GM19099 (cell line): ENCODE measurements at regions not wholly inside any gene's neighbourhood (a gene's known extent, or its start where the extent isn't known, plus 50 kb on each side); places are given as distances from the start of the nearest gene placed in this dataset.
A peak's percentile ranks its signal among the peaks of the same experiment; 100 is the strongest.

Experiments
- POLR2A ChIP-seq: IDR thresholded peaks from 3 replicates; pipeline ENCODE4 v1.6.1; 2011; ENCODE audit warnings: low read depth; ENCODE audit not compliant: insufficient read length; ENCODE audit errors: extremely low read depth

DNA sequence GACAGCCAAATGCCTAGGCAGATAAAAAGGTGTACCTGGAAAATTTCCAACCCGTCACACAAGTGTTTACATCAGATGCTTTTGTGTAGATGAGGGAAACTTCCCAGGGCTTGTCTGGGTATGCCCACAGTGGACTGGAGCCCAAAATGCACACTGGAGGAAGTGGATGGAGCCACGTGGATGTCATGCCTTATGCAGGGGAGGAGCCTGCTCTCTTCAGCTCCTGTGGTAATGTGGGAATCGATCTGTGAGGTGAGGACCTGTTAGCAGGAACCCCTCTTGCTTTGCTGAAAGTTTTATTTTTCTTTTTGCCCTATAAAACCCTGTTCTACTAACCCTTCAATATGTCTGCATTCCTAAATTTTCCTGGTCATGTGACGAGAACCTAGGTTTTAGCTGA is 439.2 kb upstream of the CDH9 start:
- no peak for TF ChIP-seq POLR2A

DNA sequence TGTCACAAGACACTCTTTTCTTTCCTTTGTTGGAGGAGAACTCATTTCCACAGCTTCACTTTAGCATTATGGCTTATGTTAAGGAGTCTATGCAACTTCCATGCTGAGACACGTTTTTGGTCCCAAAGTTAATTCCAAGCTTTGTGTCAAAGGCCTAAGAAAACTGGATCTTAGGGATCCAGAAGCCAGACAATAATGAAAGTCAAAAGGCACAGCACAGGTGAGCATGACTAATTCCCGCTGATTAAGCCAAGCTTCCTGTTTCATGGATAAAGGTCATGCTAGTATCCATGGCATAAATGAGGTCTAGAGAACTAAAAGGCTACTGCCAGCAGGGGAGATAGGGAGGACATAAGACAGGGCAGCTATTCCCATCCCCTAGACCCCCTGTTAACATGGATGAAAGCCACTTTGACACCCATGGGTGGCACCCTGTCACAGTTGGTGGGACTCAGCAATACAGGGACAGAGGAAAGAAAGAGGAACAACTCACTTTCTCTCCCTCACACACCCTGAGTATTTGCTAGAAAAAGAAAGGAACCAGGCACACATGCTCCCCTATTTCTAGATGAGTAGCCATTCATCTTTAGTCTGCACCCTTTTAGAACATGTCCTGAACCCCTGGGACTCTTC is 438.1 kb upstream of the CDH9 start:
- TF ChIP-seq POLR2A = no peak

DNA sequence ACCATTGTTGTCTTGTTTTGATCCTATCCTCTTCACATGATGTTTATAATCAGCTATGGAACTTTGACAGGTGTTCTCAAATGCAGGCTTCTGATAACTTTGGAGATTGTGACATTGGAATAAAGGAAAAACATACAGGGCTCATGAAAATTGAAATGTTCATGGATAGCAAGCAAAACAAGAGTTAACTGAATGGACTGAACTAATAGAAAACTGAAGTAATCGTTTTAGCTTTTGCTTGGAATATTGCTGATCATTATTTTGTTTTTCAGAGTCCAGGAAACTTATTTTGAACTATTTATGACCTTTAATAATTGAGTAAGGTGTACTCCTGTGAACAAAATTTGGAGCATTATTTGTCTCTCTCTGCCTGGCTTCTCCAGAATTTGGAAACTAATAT is 436.7 kb upstream of the CDH9 start:
- no peak for TF ChIP-seq POLR2A

DNA sequence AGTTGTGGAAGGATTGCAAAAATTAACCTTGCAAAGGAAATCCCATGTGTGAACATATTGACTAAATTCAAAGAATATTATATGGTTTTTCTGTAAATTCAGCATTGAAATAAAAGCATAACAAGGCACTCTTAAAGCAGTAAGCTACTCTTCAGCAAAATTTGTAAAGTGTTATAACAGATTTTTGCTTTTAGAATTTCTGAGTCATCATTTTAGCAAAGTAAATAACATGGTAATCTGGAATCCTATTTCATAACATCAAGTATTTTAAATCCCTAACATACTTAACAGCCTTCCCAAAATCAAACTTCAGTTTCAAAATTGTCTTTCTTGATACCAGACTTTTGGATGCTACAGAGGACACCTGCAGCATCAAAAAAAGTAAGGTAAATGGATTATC is 436.0 kb upstream of the CDH9 start:
- TF ChIP-seq POLR2A = no peak

DNA sequence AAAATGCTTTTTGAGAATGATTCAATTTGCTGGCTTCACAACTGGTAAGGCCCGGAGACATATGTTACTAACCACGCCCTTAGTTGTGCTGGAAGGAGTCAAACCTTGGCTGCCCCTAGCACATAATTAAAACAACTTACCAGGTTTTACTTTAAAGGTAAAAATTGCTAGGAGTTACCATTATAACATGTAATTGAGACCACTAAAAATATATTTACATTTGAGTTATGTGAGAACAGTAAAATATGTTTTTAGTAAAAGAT is 435.6 kb upstream of the CDH9 start:
- no peak for TF ChIP-seq POLR2A

DNA sequence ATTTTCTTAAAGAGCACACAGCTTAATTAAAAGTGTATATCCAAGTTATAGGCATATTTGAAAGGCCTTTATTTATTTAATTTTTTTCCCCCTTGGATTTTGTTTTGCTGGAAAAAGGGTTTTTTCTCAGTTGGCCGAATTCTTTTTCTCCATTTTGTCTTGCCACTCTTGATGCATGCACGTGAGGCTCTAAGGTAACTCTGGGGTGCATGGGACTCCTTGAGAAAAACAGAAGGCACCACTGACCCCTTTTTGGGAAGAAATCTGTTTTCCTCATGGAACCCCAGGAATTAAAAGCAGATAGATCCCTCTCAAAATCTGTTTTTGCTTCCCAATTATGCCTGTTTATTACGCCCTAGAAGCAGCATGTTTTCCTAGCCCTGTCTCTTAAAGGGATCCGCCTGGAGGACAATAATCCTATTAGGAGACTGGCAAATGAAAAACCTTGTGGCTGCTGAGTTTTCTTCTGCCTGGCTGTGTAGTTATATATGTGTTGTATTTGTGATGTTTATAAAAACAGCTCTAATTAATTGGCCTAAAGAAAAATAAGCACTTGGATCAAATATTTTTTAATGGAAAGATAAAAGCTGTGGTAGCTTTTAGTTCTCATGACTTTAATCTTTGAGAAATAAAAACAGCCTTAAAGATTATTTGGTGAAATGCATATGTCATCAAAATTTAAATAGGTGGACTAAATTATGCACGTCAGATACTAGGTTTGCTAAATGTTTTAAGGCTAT is 435.1 kb upstream of the CDH9 start:
- no peak for TF ChIP-seq POLR2A

DNA sequence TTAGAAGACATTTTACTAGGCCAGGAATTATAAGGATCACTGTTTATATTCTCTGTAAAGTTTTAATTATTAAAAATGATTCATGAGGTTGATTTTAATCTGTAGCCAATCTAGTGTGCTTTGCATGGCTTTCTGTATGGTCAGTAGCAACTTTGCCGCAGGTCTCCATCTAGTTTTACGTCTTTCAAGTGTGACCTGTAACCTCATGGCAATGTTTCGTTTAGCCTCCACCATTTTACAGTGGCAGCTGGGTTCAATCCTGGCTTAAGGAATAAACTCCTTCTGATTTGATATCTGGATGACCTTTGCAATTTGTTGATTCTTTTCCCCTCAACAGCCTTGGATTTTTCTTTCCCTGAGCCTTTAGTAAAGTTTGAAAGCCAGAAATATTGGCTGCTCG is 434.5 kb upstream of the CDH9 start:
- TF ChIP-seq POLR2A = no peak

DNA sequence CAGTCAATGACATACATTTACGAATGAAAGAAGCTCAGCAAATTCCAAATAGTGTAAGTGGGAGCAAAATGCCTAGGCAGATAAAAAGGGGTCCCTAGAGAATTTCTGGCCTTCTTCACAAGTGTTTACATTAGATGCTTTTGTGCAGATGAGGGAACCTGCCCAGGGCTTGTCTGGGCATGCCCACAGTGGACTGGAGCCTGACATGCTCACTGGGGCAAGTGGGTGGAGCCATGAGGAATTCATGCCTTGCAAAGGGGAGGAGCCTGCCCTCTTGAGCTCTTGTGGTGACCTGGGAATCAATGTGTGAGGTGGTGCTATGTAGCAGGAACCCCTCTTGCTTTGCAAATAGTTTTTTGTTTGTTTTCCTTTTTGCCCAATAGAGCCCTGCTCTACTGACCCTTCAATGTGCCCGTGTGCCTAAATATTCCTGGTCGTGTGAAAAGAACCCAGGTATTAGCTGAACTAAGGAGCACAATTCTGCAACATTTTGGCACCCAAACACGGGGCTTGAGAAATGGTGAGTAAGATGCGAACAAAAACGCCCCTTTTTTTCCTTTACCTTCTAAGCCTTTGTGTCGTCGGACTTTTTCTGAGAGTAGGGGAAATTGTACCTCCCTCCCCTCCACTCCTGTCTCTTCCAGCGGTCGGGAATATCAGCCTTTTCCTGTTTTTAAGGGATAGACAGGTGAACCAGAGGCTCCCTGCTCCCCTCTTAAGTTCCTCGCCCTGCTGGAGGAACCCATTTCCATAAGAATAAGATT is 433.8 kb upstream of the CDH9 start:
- peak; percentile 49 for TF ChIP-seq POLR2A

DNA sequence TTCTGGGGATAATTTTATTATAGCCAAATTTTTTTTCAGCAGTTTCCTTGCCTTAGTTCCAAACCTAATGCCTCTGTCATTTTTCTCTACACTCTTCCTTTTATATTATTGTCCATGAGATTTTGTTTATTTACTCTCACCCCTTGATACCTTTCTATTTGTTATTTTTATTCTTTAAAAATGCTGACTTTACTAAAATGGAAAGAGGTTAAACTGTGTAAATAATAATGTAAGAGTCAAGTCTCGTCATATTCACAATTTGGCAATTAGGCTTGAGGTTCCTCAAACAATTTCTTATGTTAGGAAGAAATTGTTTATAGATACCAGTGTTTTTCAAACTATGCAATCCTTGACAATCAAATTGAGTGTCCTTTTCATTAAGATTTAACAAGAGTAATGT is 428.6 kb upstream of the CDH9 start:
- no peak for TF ChIP-seq POLR2A

DNA sequence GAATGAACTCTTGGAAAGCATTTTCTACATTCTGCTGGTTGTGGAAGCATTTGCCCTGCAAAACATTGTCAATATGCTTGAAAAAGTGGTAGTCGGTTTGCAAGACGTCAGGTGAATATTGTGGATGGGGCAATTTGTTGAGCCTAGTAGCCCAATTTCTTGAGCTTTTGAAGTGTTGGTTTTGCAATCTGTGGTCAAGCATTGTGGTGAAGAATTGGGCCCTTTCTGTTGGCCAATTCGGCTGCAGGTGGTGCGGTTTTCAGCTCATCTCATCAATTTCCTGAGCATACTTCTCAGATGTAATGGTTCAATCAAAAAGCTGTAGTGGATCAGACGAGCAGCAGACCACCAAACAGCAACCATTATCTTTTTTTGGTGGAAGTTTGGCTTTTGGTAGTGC is 426.8 kb upstream of the CDH9 start:
- TF ChIP-seq POLR2A = no peak

DNA sequence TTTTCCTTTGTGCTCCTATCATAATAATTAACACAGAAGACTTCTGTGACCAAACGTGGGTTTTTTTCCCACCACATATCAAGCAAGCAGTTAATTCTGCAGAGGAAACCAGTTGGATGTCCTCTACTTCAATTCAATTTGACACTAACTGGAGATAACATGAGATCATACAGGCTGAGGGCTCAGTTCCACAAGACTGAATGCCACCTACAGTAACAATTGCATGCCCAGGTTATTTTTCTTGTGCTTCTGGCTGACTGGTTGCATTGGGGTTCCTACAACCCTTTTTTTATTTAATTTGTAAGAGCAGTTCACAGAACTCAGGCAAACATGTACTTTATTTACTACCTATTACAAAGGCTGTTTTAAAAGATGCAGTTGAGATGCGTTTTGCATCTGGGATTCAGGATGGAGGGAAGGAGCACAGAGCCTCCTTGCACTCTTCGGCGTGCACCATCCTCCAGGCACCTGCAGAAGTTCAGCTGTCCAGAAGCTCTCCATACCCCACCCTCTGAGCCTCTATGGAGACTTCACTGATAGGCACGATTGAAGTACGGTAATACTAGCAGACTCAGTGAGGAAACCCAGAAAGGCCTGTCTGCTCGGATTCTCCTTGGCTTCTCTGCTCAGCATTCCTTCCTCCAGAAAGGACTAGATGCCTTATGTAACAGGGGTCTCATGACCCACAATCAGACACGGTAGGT is 425.2 kb upstream of the CDH9 start:
- TF ChIP-seq POLR2A = no peak

DNA sequence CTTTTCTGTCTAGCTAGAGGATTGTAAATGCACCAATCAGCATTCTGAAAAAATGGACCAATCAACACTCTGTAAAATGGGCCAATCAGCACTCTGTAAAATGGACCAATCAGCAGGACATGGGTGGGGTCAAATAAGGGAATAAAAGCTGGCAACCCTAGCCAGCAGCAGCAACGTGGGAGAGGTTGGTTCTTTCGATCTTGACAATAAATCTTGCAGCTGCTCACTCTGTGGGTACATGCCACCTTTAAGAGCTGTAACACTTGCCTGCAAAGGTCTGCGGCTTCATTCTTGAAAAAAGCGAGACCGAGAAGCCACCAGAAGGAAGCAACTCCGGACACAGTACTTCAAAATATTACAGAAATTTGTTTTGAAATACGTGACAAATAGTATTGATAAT is 424.6 kb upstream of the CDH9 start:
- TF ChIP-seq POLR2A = no peak

DNA sequence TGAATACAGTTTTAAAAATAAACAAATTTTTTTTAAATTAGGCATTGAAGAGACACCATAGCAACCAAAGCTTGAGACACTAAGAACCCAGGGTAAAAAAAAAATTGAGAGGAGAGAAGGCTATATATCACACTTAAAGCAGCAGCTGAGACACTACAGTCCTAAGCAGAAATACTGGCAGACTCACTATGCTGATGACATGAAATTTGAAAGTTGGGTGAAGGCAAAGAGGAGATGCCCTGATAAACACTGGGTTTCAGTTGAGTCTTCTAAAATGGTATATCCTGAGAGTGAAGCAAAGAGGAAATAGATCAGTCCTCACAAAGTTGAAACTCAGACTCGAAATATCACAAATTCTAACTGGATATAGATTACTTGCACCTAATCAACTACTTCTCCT is 419.9 kb upstream of the CDH9 start:
- no peak for TF ChIP-seq POLR2A

DNA sequence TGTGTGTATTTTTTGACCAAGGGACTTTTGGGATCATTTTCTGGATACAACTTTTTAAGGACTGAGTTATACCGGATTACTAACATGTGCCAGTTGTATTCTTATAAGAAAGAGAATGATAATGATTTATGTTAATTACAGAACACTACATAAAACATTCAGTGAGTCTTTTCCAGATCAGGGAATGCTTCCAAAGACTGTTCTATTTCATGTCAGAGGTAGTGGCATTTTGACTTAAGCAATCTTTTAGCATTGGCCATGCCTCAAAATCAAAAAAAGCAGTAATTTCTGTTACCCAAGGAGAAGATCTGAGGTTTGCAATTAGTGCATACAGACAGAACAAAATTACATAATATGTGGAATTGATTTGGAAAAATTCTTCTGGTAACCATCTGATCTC is 413.0 kb upstream of the CDH9 start:
- TF ChIP-seq POLR2A = no peak

DNA sequence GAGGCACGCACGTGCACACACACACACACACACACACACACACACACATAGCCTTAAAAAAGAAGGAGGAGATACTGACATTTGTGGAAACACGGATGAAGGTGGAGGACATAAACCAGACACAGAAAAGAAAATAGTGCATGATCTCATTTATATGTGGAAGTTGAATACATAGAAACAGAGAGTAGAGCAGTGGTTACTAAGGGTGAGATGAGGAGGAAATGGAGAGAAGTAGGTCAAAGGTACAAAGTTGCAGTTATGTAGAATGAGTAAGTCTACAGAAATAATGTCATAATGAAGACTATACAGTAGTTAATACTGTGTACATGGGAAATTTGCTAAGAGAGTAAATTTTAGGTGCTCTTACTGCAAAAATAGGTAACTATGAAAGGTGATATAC is 412.2 kb upstream of the CDH9 start:
- TF ChIP-seq POLR2A = no peak

DNA sequence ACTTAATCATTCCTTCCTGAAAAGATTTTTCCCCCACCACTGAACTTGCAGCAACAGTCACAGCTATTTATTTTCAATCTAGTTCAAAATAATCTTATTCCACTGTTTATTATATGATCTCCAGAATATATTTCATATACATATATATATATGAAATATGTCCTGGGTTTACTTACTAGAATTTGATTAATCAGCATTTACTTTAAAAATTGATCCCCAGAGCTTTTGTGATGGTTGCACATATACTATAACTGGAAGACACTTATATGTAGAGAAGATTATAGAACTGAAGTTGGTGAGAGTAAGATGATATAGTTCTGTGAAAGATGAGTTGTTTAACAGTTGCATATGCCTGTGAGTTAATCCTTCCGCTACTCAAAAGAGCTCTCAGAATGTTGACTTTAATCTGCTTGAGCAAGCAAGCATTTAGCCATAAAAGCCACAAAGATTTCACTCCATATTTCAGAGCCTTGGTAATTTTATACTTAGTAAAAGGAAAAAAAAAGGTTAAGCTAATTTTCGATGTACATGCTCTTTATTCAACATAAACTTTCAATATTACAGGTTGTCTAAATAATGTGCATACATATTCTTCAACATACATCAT is 399.3 kb upstream of the CDH9 start:
- TF ChIP-seq POLR2A = no peak

DNA sequence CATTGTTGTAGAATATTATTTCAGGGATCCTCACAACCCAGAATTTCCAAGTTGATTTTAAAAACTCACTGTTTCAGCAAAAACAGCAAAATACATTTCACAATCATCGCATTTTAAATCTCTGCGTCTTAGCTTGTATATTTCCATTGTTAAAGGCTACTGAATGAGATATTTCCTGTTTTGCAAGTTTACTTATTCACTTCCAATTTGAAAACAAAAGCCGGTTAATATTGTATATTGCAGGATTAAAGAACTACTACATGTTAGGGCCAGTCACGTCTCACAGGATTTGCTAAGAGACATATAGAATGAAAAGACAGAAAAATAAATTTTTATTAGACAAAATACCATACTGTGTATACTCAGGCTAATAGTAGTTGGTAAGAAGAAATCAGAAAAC is 395.9 kb upstream of the CDH9 start:
- no peak for TF ChIP-seq POLR2A
